Left lung (tissue), 4 donors: ENCODE measurements at regions not wholly inside any gene's neighbourhood (a gene's known extent, or its start where the extent isn't known, plus 50 kb on each side); places are given as distances from the start of the nearest gene placed in this dataset.
"Not testable (repeated sequence)": the region's sequence is repeated elsewhere in the genome, so short reads cannot be mapped to it uniquely, and the experiment has no call there.

ENCODE experiments used
- ATAC-seq: fragments of 200-7000 bp; cut with Tn5 transposase; one replicate; pipeline ENCODE4 v1.9.1; 2020; ENCODE audit warnings: moderate library complexity
- DNase-seq, 4 donors: peaks; one replicate each; pipeline ENCODE4 v3.0.0-alpha.2; 2013 to 2020
- H3K27ac ChIP-seq, 2 donors: fragments of 200-600 bp; sonication (generic) in 1 of 2; one replicate each; pipeline versions ENCODE4 v1.5.0 to v1.8.0; 2020 to 2021
- H3K27me3 ChIP-seq, 2 donors: fragments of 200-600 bp; sonication (generic) in 1 of 2; one replicate each; pipeline versions ENCODE4 v1.5.0 to v1.8.0; 2020 to 2021
- H3K36me3 ChIP-seq, 2 donors: fragments of 200-600 bp; sonication (generic) in 1 of 2; one replicate each; pipeline versions ENCODE4 v1.5.0 to v1.8.0; 2020 to 2021
- H3K4me1 ChIP-seq, 2 donors: fragments of 200-600 bp; one replicate each; pipeline ENCODE4 v1.8.0; 2021
- H3K4me3 ChIP-seq, 2 donors: fragments of 200-600 bp; sonication (generic) in 1 of 2; one replicate each; pipeline versions ENCODE4 v1.5.0 to v1.8.0; 2020 to 2021; ENCODE audit warnings: mild to moderate bottlenecking in 1 of 2
- H3K9me3 ChIP-seq, 2 donors: fragments of 200-600 bp; sonication (generic) in 1 of 2; one replicate each; pipeline versions ENCODE4 v1.5.0 to v1.8.0; 2020 to 2021
- intact Hi-C, 2 donors: fragments of 100-400 bp; cut with DNase I; formaldehyde crosslinking; loops; one replicate each; pipeline versions ENCODE4 v1.11.2 to v1.14.2; 2022
- TF ChIP-seq, protein P1 (sequence below), 2 donors: fragments of 200-600 bp; sonication (generic) in 1 of 2; IDR thresholded peaks; one replicate each; pipeline versions ENCODE4 v1.5.0 to v1.8.0; 2021; ENCODE audit warnings: antibody characterized with exemption in 2 of 2
- donor health status: DM: no; HTN: yes; CAD: no.
- donor health status: DM: no; HTN: no; CAD: no.

DNA sequence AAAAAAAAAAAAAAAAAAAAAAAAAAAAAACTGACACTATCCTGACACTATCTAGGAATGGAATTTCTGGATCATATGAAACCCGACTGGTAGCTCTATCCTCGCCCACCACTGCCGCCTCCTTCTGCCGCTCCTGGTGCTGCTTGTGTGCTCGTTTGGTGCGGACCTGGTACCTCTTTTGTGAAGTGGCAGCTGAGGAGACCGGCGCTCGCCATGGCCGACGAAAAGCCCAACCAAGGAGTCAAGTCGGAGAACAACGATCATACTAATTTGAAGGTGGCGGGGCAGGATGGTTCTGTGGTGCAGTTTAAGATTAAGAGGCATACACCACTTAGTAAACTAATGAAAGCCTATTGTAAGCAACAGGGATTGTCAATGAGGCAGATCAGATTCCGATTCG lies 130.6 kb downstream of the SEPTIN14 start:
- Histone ChIP-seq H3K4me3 (no peak overlapping the region), H3K9me3 (no peaks in the 10 kb centered on the region), H3K36me3 (no peaks in the 10 kb centered on the region), H3K27ac (no peak overlapping the region), H3K27me3 (no peaks in the 10 kb centered on the region), H3K4me1 (no peaks in the 10 kb centered on the region)
- intact Hi-C loops = no loop called here
- TF ChIP-seq, protein P1, sequence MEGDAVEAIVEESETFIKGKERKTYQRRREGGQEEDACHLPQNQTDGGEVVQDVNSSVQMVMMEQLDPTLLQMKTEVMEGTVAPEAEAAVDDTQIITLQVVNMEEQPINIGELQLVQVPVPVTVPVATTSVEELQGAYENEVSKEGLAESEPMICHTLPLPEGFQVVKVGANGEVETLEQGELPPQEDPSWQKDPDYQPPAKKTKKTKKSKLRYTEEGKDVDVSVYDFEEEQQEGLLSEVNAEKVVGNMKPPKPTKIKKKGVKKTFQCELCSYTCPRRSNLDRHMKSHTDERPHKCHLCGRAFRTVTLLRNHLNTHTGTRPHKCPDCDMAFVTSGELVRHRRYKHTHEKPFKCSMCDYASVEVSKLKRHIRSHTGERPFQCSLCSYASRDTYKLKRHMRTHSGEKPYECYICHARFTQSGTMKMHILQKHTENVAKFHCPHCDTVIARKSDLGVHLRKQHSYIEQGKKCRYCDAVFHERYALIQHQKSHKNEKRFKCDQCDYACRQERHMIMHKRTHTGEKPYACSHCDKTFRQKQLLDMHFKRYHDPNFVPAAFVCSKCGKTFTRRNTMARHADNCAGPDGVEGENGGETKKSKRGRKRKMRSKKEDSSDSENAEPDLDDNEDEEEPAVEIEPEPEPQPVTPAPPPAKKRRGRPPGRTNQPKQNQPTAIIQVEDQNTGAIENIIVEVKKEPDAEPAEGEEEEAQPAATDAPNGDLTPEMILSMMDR (IDR thresholded peaks at IDR 0.05) = no peak
- DNase-seq (peak in 1 of 4 donors; percentile 67), ATAC-seq (no peak)

DNA sequence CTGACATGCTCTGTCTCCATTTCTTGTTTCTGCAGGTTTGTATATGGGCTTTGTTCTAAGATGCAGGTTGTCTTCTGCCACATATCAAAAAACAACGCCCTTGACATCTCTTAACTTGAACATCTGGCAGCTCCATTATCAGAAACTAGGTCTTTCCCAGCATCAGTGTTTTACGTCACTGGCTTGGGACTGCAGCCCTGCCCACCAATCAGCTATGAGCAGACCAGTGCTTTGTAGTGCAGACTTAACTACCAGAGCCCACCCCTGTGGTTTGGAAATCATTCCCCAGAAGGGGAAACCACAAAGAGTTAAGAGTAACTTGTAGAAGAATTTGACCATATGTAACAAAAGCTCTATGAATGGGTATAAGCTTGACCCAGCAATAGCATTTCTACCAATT lies 132.4 kb downstream of the SEPTIN14 start:
- ATAC-seq = no peak
- TF ChIP-seq, protein P1 (IDR thresholded peaks at IDR 0.05) = no peak
- intact Hi-C loops = no loop called here

DNA sequence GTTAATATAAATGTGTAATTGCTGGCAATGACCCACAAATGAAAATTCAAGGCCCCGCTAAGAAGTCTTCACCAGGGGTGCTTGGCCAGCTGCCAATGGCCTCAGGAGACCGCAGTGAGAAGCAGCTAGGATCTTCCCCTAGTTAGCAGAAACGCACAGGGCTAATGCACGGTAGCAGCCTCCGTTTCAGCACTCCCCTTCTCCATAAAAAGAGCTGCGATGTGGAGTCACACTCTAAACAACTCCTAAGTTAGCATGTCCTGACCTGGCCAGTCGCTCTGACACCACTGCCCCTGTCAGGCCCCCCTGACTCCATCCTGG lies 139.0 kb downstream of the SEPTIN14 start:
- DNase-seq = peak in 3 of 4 donors; percentile 24 to 41 (median 36)
- intact Hi-C loops = no loop called here
- no peak overlapping the region for H3K27ac ChIP-seq
- no peaks in the 10 kb centered on the region for H3K4me1 ChIP-seq
- TF ChIP-seq, protein P1 (IDR thresholded peaks at IDR 0.05) = no peak
- no peaks in the 10 kb centered on the region for H3K27me3 ChIP-seq
- no peaks in the 10 kb centered on the region for H3K9me3 ChIP-seq
- H3K4me3 ChIP-seq = no peak overlapping the region
- no peak for ATAC-seq
- H3K36me3 ChIP-seq = no peaks in the 10 kb centered on the region

More for the DNA sequence above, 132.4 kb downstream of the SEPTIN14 start:
- no peaks in the 10 kb centered on the region for H3K9me3 ChIP-seq
- H3K4me1 ChIP-seq = no peaks in the 10 kb centered on the region
- H3K36me3 ChIP-seq = no peaks in the 10 kb centered on the region
- H3K27ac ChIP-seq = no peak overlapping the region
- no peak for DNase-seq
- H3K27me3 ChIP-seq = no peaks in the 10 kb centered on the region
- no peak overlapping the region for H3K4me3 ChIP-seq

DNA sequence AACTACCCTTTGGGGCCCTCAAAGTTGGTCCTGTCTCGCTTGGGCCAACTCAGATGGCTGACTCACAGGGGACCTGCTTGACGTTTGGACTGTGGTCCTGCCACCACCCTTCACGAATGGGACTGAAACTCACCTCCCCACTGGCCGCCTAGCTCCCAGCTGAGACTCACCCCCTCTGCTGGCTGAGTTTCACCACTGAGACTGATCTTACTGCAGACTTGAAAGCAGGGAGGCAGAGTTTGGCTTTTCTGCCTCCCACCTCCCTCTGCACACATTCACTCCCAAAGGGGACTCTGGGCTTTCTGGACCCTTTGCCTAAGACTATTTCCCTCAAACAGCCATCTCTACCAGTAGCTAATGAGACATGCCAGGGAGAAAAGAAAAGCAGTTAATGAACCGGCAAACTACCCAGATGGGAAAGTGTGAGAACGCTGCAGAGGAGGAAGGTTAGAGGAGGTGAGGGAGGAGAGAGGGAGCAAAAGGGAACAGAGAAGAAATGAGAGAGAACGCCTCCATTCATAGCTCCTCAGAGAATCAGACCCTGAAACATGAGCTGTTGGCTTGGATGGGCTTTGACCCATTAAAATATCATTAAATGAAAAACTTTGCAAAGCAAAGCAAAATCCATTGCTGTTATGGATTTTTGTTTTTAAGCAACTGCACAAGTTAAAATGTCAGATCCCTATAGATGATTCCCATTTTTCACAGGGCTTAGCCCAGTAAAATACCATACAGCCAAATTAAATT lies 139.5 kb downstream of the SEPTIN14 start:
- H3K9me3 ChIP-seq, H3K4me3 ChIP-seq, H3K27ac ChIP-seq, intact Hi-C loops, H3K36me3 ChIP-seq, H3K4me1 ChIP-seq, H3K27me3 ChIP-seq: not testable (repeated sequence)
- ATAC-seq (peak; percentile 89), DNase-seq (peak in 2 of 4 donors; percentile 36 to 43)

DNA sequence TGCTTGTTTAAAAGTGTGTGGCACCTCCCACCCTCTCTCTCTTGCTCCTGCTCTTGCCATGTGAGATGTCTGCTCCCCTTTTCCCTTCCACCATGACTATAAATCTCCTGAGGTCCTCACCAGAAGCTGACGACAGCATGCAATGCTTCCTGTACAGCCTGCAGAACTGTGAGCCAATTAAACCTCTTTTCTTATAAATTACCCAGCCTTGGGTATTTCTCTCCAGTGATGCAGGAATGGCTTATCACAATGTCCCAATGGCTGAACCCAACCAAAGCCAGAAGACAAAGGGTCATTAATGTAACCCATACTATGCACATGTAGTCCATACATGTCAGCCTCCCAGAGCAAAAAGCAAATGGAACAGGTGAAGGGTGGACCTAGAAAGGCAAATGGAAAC lies 141.5 kb downstream of the SEPTIN14 start:
- H3K4me3 ChIP-seq, ATAC-seq, intact Hi-C loops, H3K36me3 ChIP-seq, H3K27ac ChIP-seq, H3K9me3 ChIP-seq, DNase-seq, H3K4me1 ChIP-seq, H3K27me3 ChIP-seq: not testable (repeated sequence)

DNA sequence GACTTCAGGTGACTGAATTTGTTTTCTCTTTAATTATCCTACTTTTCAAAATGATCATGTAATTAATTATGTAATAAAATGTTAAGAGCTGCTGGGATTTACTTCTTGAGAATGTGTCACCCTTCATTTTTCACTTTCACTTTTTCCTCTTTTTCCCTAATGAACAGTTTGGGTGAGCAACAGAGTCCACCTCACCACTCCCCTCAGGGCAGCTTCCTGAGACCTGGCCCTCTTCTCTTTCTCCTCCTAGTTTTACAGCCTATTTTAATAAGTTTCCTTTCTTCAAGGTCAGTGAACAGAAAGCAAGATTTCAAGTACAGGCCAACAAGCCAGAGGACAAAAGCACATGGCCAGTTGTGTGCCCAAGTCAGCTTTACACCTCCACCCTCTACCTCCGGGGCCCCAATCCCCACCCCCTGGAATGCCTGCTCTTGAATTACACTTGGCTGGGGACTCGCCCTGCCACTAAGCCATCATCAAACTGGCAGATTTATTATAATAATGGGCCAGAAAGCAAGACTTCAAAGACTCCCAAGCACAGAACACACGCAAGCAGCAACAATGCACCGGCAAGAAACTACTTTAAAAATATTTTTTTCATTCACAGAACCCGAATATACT lies 143.1 kb upstream of the VOPP1 start:
- H3K27me3 ChIP-seq, H3K4me1 ChIP-seq, DNase-seq, H3K36me3 ChIP-seq, H3K27ac ChIP-seq, intact Hi-C loops, H3K4me3 ChIP-seq, H3K9me3 ChIP-seq: not testable (repeated sequence)
- peak; percentile 57 for ATAC-seq

DNA sequence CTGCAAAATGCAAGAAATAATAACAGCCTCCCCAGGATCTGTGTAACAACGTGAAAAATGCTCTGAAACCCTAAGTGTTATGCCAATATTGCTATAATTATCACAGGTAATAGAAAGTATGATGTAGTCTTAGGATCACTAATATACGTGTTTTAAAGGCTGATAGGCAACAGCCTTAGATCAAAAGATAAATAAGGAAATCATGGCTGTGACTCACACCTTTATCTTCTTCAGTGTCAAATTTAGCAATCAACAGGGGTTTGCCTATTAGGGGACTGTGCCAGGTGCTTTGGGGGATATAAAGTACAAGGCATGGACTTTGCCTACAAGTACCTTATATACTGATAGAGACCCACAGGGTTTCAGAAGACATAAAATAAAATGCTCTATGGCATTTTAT lies 142.1 kb upstream of the VOPP1 start:
- H3K4me3 ChIP-seq, H3K27ac ChIP-seq, intact Hi-C loops, H3K36me3 ChIP-seq, H3K9me3 ChIP-seq, H3K4me1 ChIP-seq, H3K27me3 ChIP-seq, DNase-seq, ATAC-seq: not testable (repeated sequence)

DNA sequence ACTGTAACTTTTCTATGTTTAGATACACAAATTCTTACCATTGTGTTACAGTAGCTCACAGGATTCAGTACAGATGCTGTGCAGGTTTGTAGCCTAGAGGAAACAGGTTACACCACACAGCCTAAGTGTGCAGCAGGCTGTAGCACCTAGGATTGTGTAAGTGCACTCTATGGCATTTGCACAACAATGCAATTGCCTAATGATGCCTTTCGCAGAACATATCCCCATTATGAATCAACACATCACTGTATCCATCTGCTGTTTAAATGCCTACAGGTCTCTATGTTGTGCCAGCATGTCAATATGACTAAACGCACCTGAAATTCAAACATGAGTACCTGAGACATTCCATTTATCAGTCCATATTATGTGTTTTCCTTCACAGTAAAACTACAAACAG lies 138.0 kb upstream of the VOPP1 start:
- H3K36me3 ChIP-seq, H3K4me3 ChIP-seq, H3K27ac ChIP-seq, H3K4me1 ChIP-seq, H3K9me3 ChIP-seq, intact Hi-C loops, H3K27me3 ChIP-seq, DNase-seq, ATAC-seq: not testable (repeated sequence)

DNA sequence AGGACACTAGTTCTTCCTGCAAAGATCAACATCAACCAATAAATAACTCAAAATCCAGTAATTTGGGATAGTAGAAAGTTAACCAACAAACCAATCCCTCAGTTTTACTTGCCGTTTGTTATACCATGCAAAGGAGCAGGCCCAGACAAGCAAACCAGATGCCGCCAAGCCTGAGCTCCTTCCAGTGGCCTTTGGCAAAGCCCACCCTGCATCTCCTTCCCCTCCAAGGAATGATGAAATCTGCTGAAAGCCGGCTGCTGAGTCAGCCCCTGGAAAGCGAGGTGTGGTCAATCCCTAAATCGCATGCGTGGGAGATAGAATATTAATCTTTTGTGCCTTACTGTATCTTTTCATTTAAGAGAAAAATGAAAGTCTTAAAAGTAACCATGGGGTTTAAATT lies 135.7 kb upstream of the VOPP1 start:
- intact Hi-C loops, H3K4me1 ChIP-seq, H3K4me3 ChIP-seq, H3K36me3 ChIP-seq, H3K27ac ChIP-seq, H3K9me3 ChIP-seq, H3K27me3 ChIP-seq: not testable (repeated sequence)
- DNase-seq = peak in 1 of 4 donors; percentile 50
- peak; percentile 34 for ATAC-seq

DNA sequence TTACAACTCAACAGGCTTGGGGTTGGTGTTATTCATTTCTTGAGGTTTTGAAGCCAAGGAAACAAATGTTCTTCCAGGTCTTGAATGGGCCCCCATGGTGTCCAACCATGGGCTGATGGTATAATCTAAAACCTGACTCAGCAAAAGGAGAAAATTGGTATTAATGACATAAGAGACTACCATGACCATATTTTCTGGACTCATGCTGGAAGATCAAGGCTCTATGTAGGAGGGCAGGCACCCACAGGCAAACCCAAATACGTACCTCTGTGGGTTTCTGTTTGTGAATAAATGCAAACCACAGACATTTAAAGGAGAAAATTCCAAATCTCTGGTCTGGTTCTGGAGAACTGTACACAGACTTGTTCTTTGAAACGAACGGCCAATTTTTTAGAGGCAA lies 135.1 kb upstream of the VOPP1 start:
- ATAC-seq, H3K27ac ChIP-seq, DNase-seq, H3K9me3 ChIP-seq, H3K4me3 ChIP-seq, H3K27me3 ChIP-seq, intact Hi-C loops, H3K4me1 ChIP-seq, H3K36me3 ChIP-seq: not testable (repeated sequence)
